GM12864 (cell line): ENCODE measurements at regions not wholly inside any gene's neighbourhood (a gene's known extent, or its start where the extent isn't known, plus 50 kb on each side); places are given as distances from the start of the nearest gene placed in this dataset.

ENCODE experiments used
- DNase-seq: peaks from one replicate; pipeline ENCODE4 v3.0.0-alpha.2; 2011; ENCODE audit warnings: low read depth
- H3K4me3 ChIP-seq: 2 replicates; pipeline ENCODE4 v1.5.1; 2011; ENCODE audit warnings: mild to moderate bottlenecking, low read depth, low read length, control low read depth
- CTCF ChIP-seq: IDR thresholded peaks from 2 replicates; pipeline ENCODE4 v1.5.1; 2011; ENCODE audit warnings: low read depth, mild to moderate bottlenecking, moderate library complexity, low read length, control low read depth, inconsistent platforms; ENCODE audit errors: missing control alignments

- DNase-seq, result no peak
- H3K4me3 ChIP-seq, result no peak overlapping the region
- no peak for TF ChIP-seq CTCF
Observed at GRCh38 chr5:109256486-109256885, 153.3 kb downstream of the PJA2 start.

- DNase-seq, result no peak
- no peak overlapping the region for H3K4me3 ChIP-seq
- TF ChIP-seq CTCF, result no peak
Observed at GRCh38 chr5:109254511-109254910, 155.3 kb downstream of the PJA2 start.

GRCh38 chr5:109253262-109253661 is 156.5 kb downstream of the PJA2 start:
- no peak for DNase-seq
- H3K4me3 ChIP-seq, result no peak overlapping the region
- no peak for TF ChIP-seq CTCF

GRCh38 chr5:109252731-109253130 is 157.0 kb downstream of the PJA2 start:
- DNase-seq, result no peak
- no peak overlapping the region for H3K4me3 ChIP-seq
- no peak for TF ChIP-seq CTCF

GRCh38 chr5:109250533-109251329 is 159.0 kb downstream of the PJA2 start:
- no peak for DNase-seq

GRCh38 chr5:109250080-109250479 is 159.7 kb downstream of the PJA2 start:
- TF ChIP-seq CTCF, result no peak
- no peak overlapping the region for H3K4me3 ChIP-seq
- no peak for DNase-seq

More at GRCh38 chr5:109250533-109251329, 159.0 kb downstream of the PJA2 start:
- no peak for TF ChIP-seq CTCF
- no peak overlapping the region for H3K4me3 ChIP-seq

GRCh38 chr5:109249126-109249525 is 160.6 kb downstream of the PJA2 start:
- TF ChIP-seq CTCF, result no peak
- H3K4me3 ChIP-seq, result no peak overlapping the region
- DNase-seq, result no peak
